ENCODE measurements at regions not wholly inside any gene's neighbourhood (a gene's known extent, or its start where the extent isn't known, plus 50 kb on each side); places are given as distances from the start of the nearest gene placed in this dataset.

DNA sequence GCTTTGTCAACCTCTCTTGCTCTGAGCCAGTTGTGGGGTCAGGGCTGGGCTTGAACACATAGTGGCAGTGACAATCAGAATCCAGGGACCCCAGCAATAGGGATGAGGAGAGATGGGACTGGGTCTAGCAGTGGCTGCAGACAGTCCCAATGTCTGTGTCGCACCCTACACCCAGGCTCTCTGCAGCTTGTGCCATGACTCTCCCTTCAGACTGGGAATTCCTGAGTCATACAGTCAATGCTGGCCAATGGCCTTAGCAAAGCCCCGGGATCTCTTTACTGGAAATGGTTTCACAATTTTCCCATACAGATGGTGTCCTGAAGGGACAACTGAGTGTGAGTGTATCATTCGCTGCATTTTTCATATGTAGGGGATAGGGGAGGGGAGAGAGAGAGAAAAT lies 74.2 kb upstream of the CELF4 start:
- no peak for DNase-seq (ENCODE audit: low read depth, low spot score)

DNA sequence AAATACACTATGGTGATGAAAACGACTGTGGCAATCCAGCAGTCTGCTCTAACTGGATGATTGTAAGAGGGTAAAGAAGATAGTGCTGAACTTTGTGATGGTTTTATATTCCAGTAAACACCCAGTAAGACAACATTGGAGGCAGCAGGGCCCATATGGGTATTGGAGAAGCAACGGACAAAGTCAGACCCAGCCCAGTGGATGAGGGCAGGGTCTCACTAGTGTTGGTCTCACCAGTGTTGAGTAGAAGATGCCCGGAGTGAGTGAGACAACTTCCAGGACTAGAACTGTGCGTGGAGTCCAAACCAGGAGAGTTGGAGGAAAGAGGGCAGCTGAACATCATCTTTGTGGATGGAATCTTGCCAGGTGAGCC lies 71.9 kb upstream of the CELF4 start:
- DNase-seq (ENCODE audit: low read depth, low spot score): no peak

DNA sequence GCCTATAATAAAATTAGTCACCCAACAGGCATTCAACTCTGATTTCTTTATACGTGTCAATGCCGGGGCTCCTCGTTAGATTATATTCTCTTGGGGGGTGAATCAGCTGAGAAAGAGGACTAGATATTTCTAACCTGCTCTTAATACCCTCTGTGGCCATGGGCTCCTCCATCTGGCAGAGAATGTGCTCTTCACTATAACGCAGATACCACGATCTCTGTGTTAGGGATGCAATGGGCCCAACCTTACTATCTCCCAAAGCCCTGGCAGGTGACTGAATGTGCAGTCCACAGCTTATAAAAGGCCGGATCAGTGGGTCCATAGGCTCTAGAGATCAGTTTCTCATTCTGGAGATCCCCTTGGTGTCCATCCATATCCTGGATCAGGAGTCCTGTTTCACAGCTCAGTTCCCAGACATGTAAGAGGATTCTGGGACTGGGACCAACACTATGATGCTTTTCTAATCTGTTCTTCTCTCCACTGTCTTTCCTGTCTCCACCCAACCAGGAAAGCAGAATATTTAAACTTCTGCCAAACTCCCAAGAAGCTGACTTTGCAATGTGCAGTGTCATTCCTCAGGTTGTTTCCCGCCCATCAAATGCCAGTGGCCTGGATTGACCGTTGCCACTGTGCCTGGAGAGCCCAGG lies 71.4 kb upstream of the CELF4 start:
- no peak for DNase-seq (ENCODE audit: low read depth, low spot score)

DNA sequence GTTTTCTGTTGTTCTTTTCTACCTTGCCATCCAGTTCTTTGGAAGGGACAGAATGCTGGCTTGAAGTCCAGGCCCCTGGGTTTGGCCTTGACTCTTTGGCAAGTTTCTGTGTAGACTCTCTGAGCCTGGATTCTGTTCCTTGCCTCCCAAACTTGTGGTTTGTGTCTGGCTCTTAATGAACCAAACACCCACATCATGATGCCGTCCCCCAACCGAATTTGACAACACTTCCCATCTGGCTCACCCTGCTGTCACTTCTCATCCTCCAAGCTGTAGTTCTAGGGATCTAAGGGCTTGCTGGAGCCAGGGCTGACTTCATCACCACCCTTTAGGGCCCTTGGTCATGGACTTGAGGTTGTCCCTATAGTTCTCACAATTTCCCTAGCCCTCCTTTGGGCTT lies 68.9 kb upstream of the CELF4 start:
- DNase-seq (ENCODE audit: low read depth, low spot score): no peak

DNA sequence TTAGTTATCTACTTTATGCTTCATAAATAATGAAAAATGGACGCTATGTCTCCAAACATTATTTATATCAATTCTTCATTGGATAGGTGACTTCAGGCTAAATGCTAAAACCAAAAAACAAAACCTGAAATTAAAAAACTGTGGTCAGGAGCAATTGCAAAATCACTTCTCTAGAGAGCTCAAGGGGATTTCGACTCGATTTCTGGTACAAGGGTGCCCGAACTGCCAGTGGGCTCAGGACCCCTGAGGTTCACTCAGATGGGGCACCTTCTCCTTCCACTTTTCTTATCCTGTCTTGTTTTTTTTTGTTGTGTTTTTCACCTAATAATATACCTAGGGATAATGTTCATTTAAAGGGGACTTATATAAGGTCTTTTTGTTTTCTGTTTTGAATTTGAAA lies 65.8 kb upstream of the CELF4 start:
- DNase-seq (ENCODE audit: low read depth, low spot score): no peak

DNA sequence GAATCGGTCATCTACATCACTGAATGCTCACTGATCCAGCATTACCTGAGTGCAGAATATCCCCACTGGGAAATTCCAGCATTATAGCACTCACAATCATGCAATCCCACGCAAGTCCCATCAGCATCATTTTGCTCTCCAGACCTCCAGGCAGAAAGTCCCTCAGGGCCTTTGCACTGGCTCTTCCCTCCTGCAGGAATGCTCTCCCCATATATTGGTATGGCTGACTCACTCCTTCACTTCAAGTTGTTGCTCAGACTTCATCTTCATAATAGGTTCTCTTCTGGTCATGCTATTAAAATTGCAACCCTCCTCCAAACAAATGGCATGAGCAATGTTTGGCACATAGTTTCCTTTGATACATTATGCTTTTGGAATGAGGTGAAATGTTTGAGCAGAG lies 64.7 kb upstream of the CELF4 start:
- DNase-seq (ENCODE audit: low read depth, low spot score): no peak

DNA sequence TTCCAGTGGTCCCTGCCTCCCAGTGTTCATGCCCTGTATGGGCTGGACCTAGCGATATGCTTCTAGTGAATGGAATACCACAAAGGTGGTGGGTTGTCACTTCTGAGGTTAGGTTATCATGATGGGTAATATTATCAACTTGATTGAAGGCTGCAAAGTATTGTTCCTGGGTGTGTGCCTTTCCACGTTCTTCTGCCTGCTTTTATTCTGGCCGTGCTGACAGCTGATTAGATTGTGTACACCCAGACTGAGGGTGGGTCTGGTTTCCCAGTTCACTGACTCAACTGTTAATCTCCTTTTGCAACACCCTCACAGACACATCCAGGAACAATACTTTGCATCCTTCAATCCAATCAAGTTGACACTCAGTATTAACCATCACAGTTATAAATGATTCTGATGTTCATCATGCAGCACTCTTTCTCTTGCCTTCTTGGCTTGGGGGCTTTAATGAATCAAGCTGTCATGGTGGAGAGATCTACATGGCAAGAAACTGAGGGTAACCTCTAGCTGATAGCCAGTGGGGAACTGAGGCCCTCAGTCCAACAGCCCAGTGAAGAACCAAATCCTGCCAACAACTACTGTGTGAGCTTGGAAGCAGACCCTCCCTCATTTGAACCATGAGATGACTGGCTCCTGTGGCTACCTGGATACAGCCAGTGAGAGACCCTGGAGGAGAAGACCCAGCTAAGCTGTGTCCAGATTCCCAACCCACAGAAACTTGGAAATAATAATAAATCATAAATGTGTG lies 63.0 kb upstream of the CELF4 start:
- no peak for DNase-seq (ENCODE audit: low read depth, low spot score)

DNA sequence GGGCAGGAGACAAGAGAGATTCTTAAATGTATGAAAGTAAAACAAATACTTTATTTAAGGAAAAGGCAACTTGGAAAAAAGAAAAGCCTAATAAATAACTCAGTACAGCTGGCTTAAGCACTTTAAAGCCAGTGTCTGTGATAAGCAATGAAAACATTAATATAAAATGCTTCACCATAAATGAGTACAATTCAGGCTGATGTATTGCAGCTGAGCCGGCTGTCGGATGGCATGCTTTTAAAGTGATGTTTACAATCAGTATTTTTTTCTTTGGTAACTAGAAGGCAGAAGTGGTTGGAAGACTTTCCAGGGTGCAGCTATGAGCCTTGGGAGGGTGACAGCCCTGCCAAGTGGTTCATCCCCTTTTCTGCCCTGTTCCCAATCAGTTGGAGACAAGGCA lies 58.7 kb upstream of the CELF4 start:
- DNase-seq (ENCODE audit: low read depth, low spot score): no peak

DNA sequence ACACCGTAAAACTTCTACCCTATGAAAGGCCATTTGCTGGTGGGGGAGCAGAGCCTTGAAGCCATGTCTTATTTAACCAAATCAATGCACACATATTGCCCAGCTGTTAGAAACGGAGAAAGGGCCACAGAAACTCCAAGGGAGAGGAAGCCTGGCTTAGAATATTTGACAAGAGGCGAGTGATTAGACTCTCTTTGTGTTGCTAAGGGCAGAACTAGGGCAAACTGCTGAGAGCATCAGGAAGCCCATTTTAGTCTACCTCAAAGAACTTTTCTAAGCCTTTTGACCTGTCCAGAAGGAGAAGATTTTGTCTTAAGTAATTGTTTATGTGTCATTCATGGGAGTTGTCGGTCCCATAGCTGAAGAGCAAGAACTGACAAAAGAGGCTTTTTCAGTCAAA lies 54.4 kb upstream of the CELF4 start:
- no peak for DNase-seq (ENCODE audit: low read depth, low spot score)

DNA sequence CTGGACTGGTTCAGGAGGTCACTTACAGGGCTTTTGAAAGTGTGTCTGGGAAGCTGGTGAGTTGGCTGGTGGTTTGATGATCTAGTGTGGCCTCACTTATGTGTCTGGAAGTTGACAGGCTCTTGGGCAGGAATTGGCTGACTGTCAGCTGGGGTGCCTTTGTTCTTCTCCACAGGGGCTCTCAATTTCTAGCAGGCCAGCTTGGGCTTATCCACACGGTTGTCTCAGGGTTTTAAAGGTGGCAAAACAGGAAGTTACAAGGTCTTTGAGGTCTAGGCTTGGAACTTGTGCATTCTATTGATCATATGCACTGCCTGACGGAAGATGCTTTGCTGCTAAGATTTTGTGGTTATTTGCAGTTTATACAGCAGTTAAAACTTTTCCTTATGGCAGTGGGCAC lies 52.0 kb upstream of the CELF4 start:
- DNase-seq (ENCODE audit: low read depth, low spot score): no peak
